GM12878 (cell line): ENCODE measurements at regions not wholly inside any gene's neighbourhood (a gene's known extent, or its start where the extent isn't known, plus 50 kb on each side); places are given as distances from the start of the nearest gene placed in this dataset.

Experiments used
- ATAC-seq: fragments of 200-7000 bp; cut with Tn5 transposase; 3 replicates; pipeline ENCODE4 v1.9.1; 2020; ENCODE audit warnings: mild to moderate bottlenecking, moderate library complexity
- BruUV-seq: library from RNA; stranded (reverse); fragments of 400-500 nt; replicated peaks from 2 replicates; lab custom pipeline; 2021; lab: Mats Ljungman, UMichigan
- CTCF ChIA-PET: fragments of 300-600 bp; sonication (Branson Sonifier 250); formaldehyde crosslinking; extraction: SDS; loops from one replicate; lab custom pipeline; 2021; ENCODE audit warnings: inconsistent platforms; lab: Yijun Ruan, JAX
- POLR2A ChIA-PET: fragments of 350-600 bp; formaldehyde crosslinking; extraction: SDS; loops from one replicate; lab custom pipeline; 2021; ENCODE audit warnings: inconsistent platforms; lab: Charles Lee
- RAD21 ChIA-PET: fragments of 300-600 bp; sonication (Branson Sonifier 250); formaldehyde crosslinking; loops from one replicate; lab custom pipeline; 2023; ENCODE audit warnings: antibody characterized with exemption; ENCODE audit not compliant: unreplicated experiment; lab: Charles Lee
- SMC1A ChIA-PET: fragments of 300-600 bp; sonication (Branson Sonifier 250); formaldehyde crosslinking; loops from one replicate; lab custom pipeline; 2023; ENCODE audit not compliant: unreplicated experiment, uncharacterized antibody; lab: Charles Lee
- DNase-seq: peaks from one replicate; pipeline ENCODE4 v3.0.0-alpha.2; 2011; ENCODE audit warnings: low read depth, low spot score
- FAIRE-seq: peaks from 3 replicates; lab custom pipeline; 2011; peaks lifted over from hg19 to GRCh38; lab: Jason Lieb, UNC
- H2AFZ ChIP-seq: 2 replicates; pipeline ENCODE4 v1.6.0; 2011; ENCODE audit warnings: low read depth, low read length, control low read depth; ENCODE audit not compliant: control insufficient read depth
- H3K27ac ChIP-seq: 2 replicates; pipeline ENCODE4 v1.5.1; 2011; ENCODE audit warnings: control low read depth; ENCODE audit not compliant: control insufficient read depth, insufficient read depth
- H3K27me3 ChIP-seq, 2 experiments: replicated peaks in 1 of 2; 2 replicates each; pipeline versions ENCODE4 v1.6.0 to v1.6.1; 2011; ENCODE audit warnings: low read length in 1 of 2; ENCODE audit not compliant: control insufficient read depth in 2 of 2, insufficient read depth in 2 of 2
- H3K36me3 ChIP-seq, 2 experiments: 2 replicates each; pipeline ENCODE4 v1.5.1; 2011; ENCODE audit warnings: low read length in 1 of 2; ENCODE audit not compliant: control insufficient read depth in 2 of 2, insufficient read depth in 2 of 2
- H3K4me1 ChIP-seq: 2 replicates; pipeline ENCODE4 v1.6.1; 2011; ENCODE audit warnings: mild to moderate bottlenecking, low read length, moderate library complexity, mixed read lengths; ENCODE audit not compliant: control insufficient read depth, insufficient read depth
- H3K4me2 ChIP-seq: 2 replicates; pipeline ENCODE4 v1.6.0; 2011; ENCODE audit warnings: control low read depth; ENCODE audit not compliant: control insufficient read depth, insufficient read depth
- H3K4me3 ChIP-seq: fragments of 200-600 bp; sonication (generic); 2 replicates; pipeline ENCODE4 v1.5.1; 2016
- H3K79me2 ChIP-seq: 2 replicates; pipeline ENCODE4 v1.6.0; 2011; ENCODE audit warnings: low read length; ENCODE audit not compliant: control insufficient read depth, insufficient read depth
- H3K9ac ChIP-seq: 2 replicates; pipeline ENCODE4 v1.8.0; 2011; ENCODE audit warnings: low read length, control low read depth, mixed read lengths; ENCODE audit not compliant: control insufficient read depth, insufficient read depth
- H3K9me3 ChIP-seq: replicated peaks from 3 replicates; pipeline ENCODE4 v1.5.1; 2011; ENCODE audit warnings: mild to moderate bottlenecking, low read length; ENCODE audit not compliant: control insufficient read depth, insufficient read depth
- H4K20me1 ChIP-seq: 2 replicates; pipeline ENCODE4 v1.6.0; 2011; ENCODE audit not compliant: control insufficient read depth, insufficient read depth
- CHD1 ChIP-seq: IDR thresholded peaks from 2 replicates; pipeline ENCODE4 v1.6.1; 2012; ENCODE audit warnings: low read depth, low read length, improper control_type of control experiment
- EP300 ChIP-seq, 2 experiments: fragments of 150-350 bp in 1 of 2; IDR thresholded peaks; 2 replicates each; pipeline ENCODE4 v1.6.1; 2011 to 2012; ENCODE audit warnings: low read depth in 2 of 2, low read length in 2 of 2, borderline replicate concordance in 1 of 2, improper control_type of control experiment in 1 of 2, inconsistent platforms in 1 of 2; ENCODE audit not compliant: control insufficient read depth in 1 of 2
- FOXM1 ChIP-seq: IDR thresholded peaks from 2 replicates; pipeline ENCODE4 v1.6.1; 2012; ENCODE audit warnings: low read depth, mild to moderate bottlenecking, inconsistent platforms, low read length, moderate library complexity
- IKZF1 ChIP-seq: fragments of 450-650 bp; conservative IDR thresholded peaks from 2 replicates; pipeline ENCODE4 v1.6.1; 2017; ENCODE audit warnings: antibody characterized with exemption, mild to moderate bottlenecking
- NFXL1 ChIP-seq: fragments of 450-650 bp; IDR thresholded peaks from 2 replicates; pipeline ENCODE4 v1.6.1; 2017; ENCODE audit warnings: antibody characterized with exemption, mild to moderate bottlenecking, borderline replicate concordance
- PAX8 ChIP-seq: fragments of 450-650 bp; IDR thresholded peaks from 2 replicates; pipeline ENCODE4 v1.6.1; 2017; ENCODE audit warnings: mild to moderate bottlenecking, moderate library complexity
- SMAD5 ChIP-seq: IDR thresholded peaks from 2 replicates; pipeline ENCODE4 v1.6.1; 2016; ENCODE audit warnings: antibody characterized with exemption, low read depth
- USF2 ChIP-seq: IDR thresholded peaks from 2 replicates; pipeline ENCODE4 v1.6.1; 2011; ENCODE audit warnings: low read depth, low read length, improper control_type of control experiment, borderline replicate concordance
- ZBED1 ChIP-seq: IDR thresholded peaks from 2 replicates; pipeline ENCODE4 v1.6.1; 2016; ENCODE audit warnings: borderline replicate concordance
- ZNF384 ChIP-seq: IDR thresholded peaks from 2 replicates; pipeline ENCODE4 v1.6.1; 2012; ENCODE audit warnings: low read depth, mild to moderate bottlenecking, low read length, improper control_type of control experiment, borderline replicate concordance
- WGBS: methylation state at CpG from one replicate; pipeline ENCODE4 v1.1.6; 2016; ENCODE audit warnings: low lambda C conversion rate; ENCODE audit not compliant: insufficient replicate concordance, insufficient coverage; ENCODE audit errors: missing lambda C conversion rate; 5-methylcytosine and 5-hydroxymethylcytosine counted together
- in situ Hi-C: fragments of 300-500 bp; cut with MboI; formaldehyde crosslinking; loops from 9 replicates; pipeline ENCODE4 v1.14.3; 2018; ENCODE audit warnings: mixed read lengths
- intact Hi-C: fragments of 100-400 bp; cut with micrococcal nuclease; formaldehyde crosslinking; loops from one replicate; pipeline ENCODE4 v1.14.2; 2022; ENCODE audit not compliant: unreplicated experiment

DNA sequence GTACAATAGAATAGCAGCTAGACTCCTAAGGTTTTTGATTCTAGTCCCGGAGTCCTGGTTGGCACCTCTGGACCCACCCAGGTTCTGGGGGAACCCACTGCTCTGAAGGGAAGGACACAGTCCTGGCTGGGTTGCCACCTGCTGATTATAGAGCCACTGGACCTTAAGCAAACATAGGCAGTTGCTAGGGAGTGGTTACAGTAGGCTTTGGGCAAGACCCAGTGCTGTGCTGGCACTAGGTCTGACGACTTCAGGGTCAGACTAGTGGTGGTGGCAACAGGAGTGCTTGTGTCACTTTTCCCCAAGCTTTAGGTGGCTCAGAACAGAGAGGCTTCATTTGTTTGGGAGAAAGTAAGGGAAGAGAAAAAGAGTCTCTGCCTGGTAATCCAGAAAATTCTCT, 109.8 kb upstream of the C3orf80 start:
- Histone ChIP-seq H3K27me3 (no peaks in the 10 kb centered on the region), H3K79me2 (no peaks in the 10 kb centered on the region), H3K27ac (no peak overlapping the region), H3K4me3 (no peak overlapping the region), H3K9me3 (no peaks in the 10 kb centered on the region), H3K36me3 (no peaks in the 10 kb centered on the region), H3K9ac (no peak overlapping the region), H3K4me1 (no peaks in the 10 kb centered on the region), H3K4me2 (no peak overlapping the region), H4K20me1 (no peaks in the 10 kb centered on the region), H2AFZ (no peak overlapping the region)
- FAIRE-seq (no peak), DNase-seq (no peak), ATAC-seq (no peak)
- ChIA-PET RAD21 (no interaction called here), CTCF (no interaction called here), SMC1A (interaction anchor here (1.1 kb wide), 1 partner anchor 34 kb away, joined by 3 read pairs; no protein-coding TSS in a partner anchor), POLR2A (no interaction called here)
- TF ChIP-seq SMAD5 (no peak), EP300 (IDR thresholded peaks at IDR 0.05; ENCODE audit: borderline replicate concordance in 1 of 2, control insufficient read depth in 1 of 2, low read depth in 2 of 2, low read length in 2 of 2) (no peak), USF2 (no peak), ZBED1 (no peak), CHD1 (no peak), FOXM1 (no peak), NFXL1 (no peak), PAX8 (no peak), IKZF1 (no peak), ZNF384 (no peak)
- in situ Hi-C loops (no loop called here), intact Hi-C loops (no loop called here)
- no TSS peak for BruUV-seq
- 9% methylated on average over 2 of the region's 2 CpGs for WGBS
